DMS 273 treated with DMSO at 0.1 percent for 48 hours (cell line): ENCODE measurements at regions not wholly inside any gene's neighbourhood (a gene's known extent, or its start where the extent isn't known, plus 50 kb on each side); places are given as distances from the start of the nearest gene placed in this dataset.
A peak's percentile ranks its signal among the peaks of the same experiment; 100 is the strongest.

ENCODE experiments used
- DNase-seq: peaks from one replicate; lab custom pipeline; 2025; lab: John Stamatoyannopoulos, UW

DNA sequence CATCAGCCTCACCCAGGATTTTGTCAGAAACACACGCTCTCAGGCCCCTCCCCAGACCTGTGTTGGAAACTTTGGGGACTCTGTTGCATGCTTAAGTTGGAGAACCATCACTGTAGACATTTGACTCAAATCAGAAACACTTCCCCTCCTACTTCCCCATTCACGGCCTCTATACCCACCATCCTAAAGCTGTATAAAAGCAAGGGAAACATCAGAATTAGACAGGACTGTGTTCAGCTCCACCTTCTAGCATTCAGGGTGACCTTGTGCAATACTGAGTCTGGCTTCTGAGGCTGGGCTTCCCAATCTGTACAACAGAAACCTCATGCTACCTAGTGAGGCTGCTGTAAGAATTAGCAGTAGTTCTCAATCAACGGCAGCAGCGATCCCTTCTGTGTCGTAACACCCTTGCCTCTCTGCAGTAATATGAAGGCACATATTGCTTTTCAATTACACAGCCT, 252.3 kb downstream of the LY86 start:
- no peak for DNase-seq

DNA sequence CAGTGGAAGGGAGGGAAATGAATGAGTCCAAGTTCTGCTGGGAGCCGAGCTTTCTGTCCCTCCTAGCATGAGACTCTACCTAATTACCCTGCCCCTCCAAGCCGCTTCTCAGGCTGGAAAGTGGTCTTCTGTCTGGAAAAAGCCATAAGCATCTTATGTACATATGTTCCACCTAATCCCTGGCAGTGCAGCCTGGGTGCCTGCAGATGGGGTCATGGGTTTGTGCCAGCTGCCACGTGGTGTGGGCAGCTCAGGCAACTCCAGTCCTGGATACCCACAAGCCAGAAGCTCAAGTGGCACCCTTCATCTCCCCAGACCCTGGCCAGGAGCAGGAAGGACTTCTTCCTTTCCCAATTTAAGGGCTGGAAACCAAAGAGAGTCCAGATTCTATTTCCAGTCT, 253.1 kb downstream of the LY86 start:
- DNase-seq: peak; percentile 41

DNA sequence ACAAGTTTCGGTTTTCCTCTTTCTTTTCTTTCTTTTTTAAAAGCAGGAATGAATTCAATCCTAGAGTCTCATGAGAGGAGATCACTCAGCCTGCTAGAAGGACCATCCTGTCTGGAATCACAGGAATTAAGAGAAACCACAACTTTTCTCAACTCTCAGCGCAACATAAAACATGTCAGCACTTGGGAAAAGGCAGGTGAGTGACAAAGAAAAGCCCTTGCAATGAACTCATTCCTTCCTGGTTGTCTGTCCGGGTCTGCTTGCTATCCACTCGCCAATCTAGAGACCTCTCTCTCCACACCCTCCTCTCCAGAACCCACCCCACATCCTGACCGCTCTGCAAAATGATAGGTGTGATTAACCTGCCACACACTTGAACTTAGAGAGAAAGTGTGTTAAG, 253.8 kb downstream of the LY86 start:
- no peak for DNase-seq

DNA sequence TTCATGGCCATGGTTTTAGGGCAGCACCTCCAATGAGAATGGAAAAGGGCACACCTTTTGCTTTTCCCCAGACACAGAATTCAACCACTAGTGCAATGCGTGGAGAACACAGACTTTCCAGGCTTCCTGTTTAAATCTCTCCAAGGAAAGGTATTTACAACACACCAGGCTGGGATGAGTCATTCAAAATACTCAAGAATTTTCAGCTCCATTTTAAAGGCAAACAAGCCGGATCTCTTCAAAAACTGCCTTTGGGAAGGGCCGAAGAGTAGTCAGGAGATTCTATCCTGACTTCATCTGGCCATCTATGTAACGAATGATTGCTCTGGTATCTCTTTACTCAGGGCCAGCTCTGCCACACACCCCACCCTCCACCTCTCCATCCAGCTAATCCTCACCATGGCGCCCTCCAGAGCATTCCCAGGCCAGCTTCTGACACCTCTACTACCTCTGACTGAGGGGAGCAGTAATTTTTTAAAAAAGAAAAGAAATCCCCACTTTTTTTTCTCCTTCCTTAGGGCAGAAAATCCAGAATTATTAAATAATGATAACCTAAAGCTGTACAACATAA, 254.6 kb downstream of the LY86 start:
- no peak for DNase-seq

DNA sequence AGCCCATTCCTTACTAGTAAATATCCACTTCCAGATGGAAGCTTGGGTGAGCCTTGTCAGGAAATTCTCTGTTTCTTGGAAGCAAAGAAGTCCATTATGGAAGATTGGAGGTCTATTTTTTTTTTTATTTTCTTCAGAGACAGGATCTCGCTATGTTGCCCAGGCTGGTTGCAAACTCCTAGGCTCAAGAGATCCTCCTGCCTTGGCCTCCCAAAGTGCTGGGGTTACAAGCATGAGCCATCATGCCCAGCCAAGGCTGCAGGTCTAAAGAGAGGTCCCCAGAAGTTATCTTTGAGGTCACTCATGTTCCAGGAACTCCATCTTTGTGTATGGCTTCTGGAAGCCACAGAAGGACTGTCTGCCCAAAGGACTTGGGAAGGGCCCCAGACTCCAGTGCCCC, 255.3 kb downstream of the LY86 start:
- no peak for DNase-seq

DNA sequence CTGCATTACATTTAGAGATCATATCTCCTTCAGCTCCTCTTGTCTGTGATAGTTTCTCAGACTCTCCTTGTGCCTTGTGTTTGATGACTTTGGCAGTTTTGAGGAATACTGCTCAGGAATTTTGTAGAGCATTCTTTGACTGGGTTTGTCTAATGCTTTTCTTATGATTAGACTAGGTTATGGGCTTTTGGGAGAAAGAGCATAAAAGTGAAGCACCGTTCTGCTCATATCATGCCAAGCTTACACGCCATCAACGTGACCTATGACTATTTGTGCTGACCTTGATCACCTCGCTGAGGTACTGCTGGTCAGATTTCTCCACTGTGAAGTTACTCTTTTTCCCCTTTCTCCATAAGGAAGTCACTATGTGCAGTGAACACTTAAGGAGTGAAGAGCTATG, 256.0 kb downstream of the LY86 start:
- DNase-seq: no peak

DNA sequence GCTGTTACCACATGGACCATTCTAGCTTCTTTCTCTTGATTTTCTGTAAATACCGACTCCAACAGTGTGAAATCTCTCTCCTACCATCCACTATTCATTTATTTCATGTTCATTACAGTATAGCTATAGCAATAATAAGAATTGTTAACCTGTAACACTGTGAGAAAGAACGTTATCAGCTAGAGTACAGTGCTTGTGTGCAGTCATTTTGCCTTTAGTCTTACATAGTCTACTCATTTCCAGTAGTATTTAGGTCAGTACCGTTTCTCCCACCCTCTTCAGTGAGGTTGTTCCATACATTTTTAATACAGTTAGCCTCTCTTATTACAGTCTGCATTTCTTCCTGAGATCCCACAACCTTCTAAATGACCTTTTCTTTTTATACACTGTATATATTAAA, 257.1 kb downstream of the LY86 start:
- no peak for DNase-seq

DNA sequence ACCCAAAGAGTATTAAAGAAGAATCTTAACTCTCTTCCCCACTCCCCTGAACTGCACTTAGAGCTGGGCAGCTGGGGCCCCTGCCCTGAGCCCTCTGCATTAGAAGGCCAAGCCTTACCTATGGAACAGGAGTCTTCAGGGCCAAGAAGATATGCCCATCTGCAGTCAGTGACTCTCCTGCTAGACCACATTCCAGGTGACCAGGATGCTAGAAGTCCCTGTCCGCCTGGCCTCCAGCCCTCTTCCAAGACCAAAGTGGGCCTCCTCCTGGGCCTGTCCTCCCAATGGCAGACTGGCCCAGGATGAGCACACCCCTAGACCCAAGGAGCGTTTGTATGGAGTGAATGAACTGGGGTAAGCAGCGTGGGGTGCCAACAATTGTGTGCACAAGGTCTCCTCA, 259.1 kb downstream of the LY86 start:
- no peak for DNase-seq

DNA sequence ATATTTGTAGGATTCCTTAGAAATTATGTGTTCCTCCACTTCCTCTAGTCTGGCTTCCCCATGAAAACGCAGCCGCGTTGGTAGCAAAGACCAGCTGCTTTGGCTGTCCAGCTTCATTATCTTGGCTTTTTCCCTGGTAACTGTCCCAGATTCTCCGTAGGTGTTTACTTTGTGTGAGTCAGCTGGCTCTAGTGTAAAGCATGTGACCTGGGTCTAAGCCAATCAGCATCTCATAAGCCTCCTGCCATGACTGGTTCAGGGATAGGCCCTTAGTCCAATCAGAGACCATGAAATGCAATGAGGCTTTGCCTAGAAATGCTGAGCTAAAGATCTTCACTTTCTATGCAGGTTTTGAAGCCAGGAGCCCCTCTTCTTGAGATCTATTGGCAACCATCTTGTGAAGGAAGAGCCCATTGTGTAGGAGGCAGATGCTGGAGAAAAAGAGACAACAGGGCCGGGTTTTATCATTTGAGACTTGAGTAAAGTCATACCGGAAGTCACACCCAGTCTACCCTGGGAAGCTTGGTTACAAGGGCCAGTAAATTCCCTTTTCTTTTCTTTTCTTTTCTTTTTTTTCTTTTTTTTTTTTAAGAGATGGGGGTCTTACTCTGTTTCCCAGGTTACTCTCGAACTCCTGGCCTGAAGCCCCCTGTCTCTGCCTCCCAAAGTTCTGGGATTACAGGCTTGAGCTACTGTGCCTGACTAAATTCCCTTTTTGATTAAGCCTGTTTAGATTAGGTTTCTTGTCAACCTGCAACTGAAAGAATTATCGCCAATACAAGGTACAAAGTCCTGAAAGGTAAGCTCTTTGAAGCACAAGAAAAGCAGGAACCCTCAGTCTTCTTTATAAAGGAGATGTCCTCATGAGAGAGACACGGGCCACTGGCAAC, 256.5 kb upstream of the RREB1 start:
- DNase-seq: no peak

DNA sequence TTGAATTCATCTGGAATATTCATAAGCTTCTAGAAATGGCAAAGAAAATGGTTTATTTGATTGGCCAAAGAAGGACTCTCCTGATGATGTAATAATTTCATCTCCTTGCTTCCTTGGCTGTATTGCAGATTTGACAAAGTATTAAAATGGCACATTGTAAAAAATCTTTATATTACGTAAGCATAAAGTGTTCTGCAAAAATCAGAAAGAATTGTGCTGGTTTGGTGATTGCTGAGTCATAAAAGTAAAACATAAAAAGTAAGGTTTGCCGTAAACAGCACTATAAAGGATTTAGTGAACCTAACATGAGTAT, 255.9 kb upstream of the RREB1 start:
- DNase-seq: no peak

DNA sequence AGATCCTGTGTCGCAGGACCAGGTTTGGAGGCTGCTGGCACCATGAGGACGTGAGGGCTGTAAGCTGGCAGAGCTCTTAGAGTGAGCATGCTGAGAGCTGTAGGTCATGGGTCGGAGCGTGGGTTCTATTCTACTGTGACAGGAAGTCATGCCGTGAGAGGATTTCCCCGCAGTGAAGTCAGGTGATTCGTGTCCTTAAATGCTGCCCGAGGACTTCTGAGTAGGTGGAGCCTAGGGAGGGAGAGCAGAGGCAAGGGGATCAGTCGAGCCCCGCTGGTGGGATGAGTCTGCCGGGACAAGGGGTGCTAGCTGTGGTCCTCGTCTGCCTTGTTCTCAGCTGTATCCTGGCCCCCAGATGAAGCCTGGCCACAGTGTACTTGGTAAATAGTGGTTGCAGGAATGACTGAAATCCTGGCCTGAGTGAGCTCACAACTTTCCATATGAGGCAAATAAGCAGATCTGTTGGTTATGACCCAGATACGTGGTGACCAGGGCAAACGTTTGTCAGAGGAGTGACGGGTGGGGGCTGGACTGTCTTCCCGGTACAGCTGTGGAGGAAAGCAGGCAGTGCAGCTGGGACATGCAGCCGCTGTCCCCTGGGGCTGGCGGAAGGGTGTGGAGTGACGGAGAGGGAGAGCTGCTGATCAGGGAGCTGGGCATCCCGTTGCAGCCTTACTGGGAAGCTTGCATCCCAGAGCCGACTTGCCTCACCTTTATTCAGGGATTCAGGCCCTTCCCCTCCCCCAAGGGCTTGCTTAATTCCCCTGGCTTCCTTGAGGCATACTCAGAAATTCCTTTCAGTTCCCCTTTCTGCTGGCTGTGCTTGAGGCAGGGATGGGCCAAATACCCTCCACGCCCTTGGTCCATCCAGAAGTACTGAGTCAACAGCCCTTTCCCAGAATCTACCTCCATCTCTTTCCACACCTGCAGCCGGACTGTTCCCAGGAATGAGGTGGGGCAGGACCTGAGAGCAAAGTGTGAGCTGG, 250.9 kb upstream of the RREB1 start:
- no peak for DNase-seq

DNA sequence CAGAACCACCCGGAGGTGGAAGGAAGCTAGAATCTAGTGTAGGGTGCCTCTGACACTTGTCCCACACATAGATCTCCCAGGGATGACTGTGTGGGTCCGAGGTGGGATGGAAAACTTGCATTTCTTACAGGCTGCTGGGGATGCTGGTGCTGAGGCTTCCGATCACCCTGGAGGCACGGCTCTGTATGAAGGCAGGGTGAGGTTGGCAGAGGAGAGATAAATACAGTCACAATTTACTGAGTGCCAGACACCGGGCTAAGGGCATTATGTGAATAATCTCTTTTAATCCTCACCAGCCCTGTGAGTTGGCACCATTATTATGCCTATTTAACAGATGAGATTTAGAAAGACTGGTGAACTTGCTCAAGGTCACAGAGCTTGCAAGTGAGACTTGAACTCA, 250.2 kb upstream of the RREB1 start:
- DNase-seq: no peak

DNA sequence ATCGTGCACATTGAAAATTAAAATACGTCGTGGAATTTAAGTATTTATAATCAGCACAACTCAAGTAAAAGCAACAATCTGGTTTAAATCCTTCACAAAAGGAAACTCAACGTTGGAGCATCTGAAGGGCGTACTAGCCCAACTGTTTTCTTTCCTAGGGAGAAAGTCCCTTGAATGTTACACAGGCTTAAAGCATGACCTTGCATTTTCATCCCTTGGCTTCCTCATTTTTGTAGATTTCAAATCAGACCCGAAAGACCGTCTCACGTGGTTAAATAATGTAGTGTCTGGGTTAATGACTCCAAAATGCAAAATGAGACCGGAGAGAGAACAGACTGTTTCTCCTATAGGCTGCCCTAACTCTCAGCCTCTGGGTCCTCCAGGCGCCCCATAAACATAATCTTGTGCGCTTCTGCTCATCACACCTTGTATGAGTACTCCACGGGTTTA, 249.2 kb upstream of the RREB1 start:
- DNase-seq: no peak

DNA sequence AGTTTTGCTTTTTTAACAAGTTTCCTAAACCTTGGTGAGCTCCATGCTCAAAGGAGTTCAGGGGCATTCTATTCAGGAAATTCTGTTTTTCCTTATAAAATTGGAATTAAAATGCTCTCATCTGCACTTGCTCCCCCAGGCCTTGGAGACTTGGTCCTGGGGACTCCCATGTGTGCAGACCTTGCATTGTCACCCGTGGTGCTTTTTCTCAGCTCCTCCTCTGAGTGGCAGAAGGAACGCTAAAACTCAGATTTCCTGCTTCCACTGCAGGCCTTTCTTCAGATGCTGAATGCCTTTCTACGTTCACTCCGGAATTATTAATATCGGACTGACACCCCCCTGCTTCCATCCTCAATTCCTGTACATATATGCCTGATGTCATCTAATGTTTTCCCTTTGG, 248.7 kb upstream of the RREB1 start:
- no peak for DNase-seq

DNA sequence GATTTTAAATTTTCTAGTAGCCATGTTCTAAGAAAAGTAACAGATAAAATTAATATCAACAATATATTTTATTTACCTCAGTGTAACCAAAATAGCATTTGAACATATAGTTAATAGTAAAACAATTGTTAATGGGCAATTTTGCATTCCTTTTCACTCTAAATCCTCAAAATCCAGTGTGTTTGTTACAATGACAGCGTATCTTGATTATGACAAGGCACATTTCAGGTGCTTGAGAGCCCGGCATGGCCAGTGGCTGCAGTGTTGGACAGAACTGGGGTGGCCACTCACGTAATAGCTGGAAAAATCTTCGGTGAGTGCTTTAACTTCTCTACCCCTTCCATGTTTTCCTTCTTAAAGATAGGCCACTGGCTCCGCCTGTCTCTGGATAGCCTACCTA, 248.0 kb upstream of the RREB1 start:
- no peak for DNase-seq

DNA sequence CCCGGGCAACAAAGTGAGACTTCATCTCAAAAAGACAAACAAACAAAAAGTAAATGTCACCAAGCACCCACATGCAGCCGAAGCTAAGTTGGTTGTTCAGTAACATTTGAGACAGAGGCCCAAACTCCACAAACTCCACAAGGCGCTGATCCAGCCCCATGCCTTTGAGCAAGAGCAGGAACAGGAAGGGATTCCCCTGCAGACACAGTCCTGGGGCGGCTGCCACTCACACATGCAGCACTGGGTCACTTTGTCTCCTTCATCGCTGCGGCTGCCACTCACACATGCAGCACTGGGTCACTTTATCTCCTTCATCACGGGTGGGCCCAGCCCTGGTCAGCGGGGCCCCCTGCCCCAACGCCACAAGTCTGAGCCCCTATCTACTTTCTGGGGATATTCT, 246.9 kb upstream of the RREB1 start:
- no peak for DNase-seq

DNA sequence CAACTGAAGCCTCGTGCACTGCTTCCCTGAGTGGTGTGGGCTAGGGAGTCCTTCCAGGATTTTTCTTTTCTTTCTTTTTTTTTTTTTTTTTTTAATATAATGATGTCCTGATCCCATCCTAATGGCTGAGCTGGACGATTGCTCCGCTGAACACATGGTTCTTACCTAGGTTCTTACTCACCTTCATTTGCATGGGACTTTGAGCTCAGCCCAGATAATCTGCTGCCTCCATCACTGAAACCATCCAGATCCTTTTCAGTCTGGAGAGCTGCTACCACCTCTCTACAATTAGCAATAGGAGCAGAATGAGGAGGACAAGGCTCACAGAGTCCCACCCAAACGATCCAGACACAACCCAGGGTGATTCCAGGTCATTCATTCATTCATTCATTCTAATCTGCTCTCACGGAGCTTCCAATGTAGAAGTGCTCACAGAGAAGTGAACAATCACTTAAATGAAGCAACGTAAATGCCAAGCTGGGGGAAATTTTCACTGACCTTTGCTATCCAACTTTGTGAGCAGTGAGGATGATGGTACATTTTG, 246.3 kb upstream of the RREB1 start:
- DNase-seq: no peak

DNA sequence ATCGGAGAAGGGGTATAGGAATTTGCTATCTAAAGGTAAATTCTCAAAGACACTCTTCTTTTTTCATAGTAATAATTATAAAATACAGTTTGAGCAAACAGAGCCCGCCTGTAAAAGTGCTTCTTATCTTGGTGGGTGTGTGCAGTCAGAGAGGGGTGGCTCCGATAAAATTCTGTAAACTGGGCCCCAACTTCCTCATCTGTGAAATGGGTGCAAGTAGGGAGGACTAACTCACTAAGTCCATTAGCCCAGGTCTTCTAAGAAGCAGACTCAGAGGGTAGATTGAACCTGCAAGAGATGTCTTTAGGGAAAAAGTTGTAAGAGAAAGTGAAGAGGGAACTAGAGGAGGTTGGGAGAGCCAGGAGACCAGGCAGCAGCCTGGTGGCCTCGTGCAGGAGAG, 245.8 kb upstream of the RREB1 start:
- no peak for DNase-seq

DNA sequence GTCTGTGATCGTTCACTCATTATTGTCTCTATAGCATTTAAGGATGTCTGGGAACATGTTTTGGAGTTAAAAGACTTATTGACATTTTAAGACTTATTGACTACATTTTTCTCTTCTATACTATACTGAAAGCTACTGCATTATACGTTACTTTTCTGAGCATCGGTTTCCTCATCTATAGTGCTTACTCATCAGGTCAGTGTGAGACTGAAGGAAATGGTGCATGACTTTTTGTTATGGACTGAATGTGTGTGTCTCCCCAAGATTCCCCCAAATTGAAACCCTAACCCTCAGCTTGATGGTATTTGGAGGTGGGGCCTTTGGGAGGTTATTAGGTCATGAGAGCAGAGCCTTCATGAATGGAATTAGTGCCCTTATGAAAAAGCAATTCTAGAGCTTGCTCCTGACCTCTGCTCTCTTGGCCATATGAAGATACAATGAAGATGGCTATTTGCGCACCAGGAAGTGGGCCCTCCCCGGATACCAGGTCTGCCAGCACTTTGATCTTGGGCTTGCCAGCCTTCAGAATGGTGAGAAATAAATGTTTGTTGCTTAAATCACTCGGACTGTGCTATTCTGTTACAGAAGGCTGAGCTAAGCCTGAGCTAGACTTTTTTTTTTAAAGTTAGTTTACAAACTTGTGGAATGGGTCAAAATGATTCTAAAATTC, 243.7 kb upstream of the RREB1 start:
- no peak for DNase-seq

DNA sequence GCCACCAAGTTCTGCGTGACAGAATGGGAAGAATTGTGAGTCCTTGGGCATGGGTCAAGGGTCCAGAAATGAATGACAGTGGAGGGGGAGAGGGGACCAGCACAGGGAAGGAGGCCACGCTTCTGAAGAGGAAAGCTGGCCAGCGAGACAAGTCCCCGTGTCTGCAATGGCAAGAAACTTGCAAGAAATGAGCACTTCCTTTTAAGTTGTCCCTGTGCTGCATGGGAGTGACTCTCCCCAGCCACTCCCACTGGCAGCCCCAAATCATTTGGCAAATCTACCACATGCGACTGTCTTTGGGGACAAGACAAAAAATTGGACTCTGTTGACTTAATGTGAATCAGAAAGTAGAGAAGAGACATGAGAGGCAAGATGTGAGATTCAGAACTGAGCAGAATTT, 242.2 kb upstream of the RREB1 start:
- no peak for DNase-seq

DNA sequence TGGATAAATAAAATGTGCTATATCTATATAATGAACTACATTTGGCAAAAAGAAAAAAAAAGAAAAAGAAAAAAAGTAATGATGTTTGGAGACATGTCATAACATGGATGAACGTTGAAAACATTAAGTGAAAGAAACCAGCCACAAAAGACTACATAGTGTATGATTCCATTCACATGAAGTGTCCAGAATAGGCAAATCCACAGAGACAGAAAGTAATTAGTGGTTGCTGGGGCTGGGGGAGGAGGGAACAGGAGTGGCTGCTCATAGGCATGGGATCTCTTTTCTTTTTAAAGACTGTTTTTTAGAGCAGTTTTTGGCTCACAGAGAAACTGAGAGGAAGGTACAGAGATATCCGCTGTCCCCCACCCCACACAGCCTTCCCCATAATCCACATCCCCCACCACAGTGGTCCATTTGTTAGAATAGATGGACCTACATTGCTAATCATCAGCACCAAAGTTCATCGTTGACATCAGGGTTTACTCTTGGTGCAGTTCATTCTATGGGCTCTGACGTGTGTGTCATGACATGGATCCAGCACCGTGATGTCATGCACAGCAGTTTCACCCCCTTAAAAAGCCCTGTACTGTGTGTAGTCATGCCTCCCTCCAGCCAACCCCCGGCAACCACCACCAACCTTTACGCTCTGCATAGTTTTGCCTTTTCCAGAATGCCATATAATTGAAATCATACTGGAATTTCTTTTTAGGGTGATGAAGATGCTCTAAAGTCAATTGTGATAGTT, 240.9 kb upstream of the RREB1 start:
- DNase-seq: no peak
